Upper lobe of left lung (tissue), 6 donors: ENCODE measurements at regions not wholly inside any gene's neighbourhood (a gene's known extent, or its start where the extent isn't known, plus 50 kb on each side); places are given as distances from the start of the nearest gene placed in this dataset.
A peak's percentile ranks its signal among the peaks of the same experiment; 100 is the strongest.

Source experiments
- ATAC-seq, 2 donors: fragments of 200-7000 bp; cut with Tn5 transposase; one replicate each; pipeline ENCODE4 v1.9.1; 2022; ENCODE audit warnings: mild to moderate bottlenecking in 2 of 2, moderate library complexity in 2 of 2; ENCODE audit not compliant: low FRiP score in 2 of 2
- DNase-seq, 2 donors: peaks; one replicate each; pipeline ENCODE4 v3.0.0-alpha.2; 2019 to 2020
- H3K27ac ChIP-seq, 4 donors: fragments of 200-600 bp; sonication (generic); one replicate each; pipeline ENCODE4 v1.5.1; 2016 to 2019
- H3K27me3 ChIP-seq, 4 donors: fragments of 200-600 bp; sonication (generic); one replicate each; pipeline ENCODE4 v1.5.1; 2017 to 2019
- H3K36me3 ChIP-seq, 4 donors: fragments of 200-600 bp; sonication (generic); one replicate each; pipeline ENCODE4 v1.5.1; 2016 to 2019
- H3K4me1 ChIP-seq, 4 donors: fragments of 200-600 bp; sonication (generic); one replicate each; pipeline ENCODE4 v1.5.1; 2018 to 2019
- H3K4me3 ChIP-seq, 4 donors: fragments of 200-600 bp; sonication (generic); one replicate each; pipeline ENCODE4 v1.5.1; 2017 to 2019; ENCODE audit warnings: mild to moderate bottlenecking in 2 of 4, moderate library complexity in 1 of 4
- H3K9me3 ChIP-seq, 4 donors: fragments of 200-600 bp; sonication (generic); one replicate each; pipeline ENCODE4 v1.5.1; 2018 to 2019
- CTCF ChIP-seq, 6 experiments: fragments of 450-650 bp in 4 of 6; fragments of 200-600 bp in 2 of 6; sonication (generic) in 2 of 6; IDR thresholded peaks; one replicate each; pipeline ENCODE4 v1.5.1; 2016 to 2019; ENCODE audit warnings: antibody characterized with exemption in 6 of 6
- EP300 ChIP-seq, 4 donors: sonication (generic); formaldehyde crosslinking; IDR thresholded peaks; one replicate each; pipeline ENCODE4 v1.5.1; 2017; ENCODE audit warnings: antibody characterized with exemption in 4 of 4, control low read depth in 2 of 4
- POLR2A ChIP-seq, 4 donors: fragments of 450-650 bp; IDR thresholded peaks; one replicate each; pipeline ENCODE4 v1.5.1; 2016 to 2017; ENCODE audit warnings: antibody characterized with exemption in 4 of 4, mild to moderate bottlenecking in 2 of 4
- POLR2AphosphoS5 ChIP-seq, 2 donors: sonication (generic); formaldehyde crosslinking; IDR thresholded peaks; one replicate each; pipeline ENCODE4 v1.5.1; 2017; ENCODE audit warnings: antibody characterized with exemption in 2 of 2
- WGBS, 2 donors: methylation state at CpG; one replicate each; pipeline ENCODE4 v1.1.5; 2017 to 2018; 5-methylcytosine and 5-hydroxymethylcytosine counted together
- donor health status: DM: no; HTN: no; CAD: no; lungs with moderate emphysema.
- donor health status: DM: no; HTN: yes; CAD: no; lungs with severe emphysema.

- Histone ChIP-seq H3K4me1 (no peaks in the 10 kb centered on the region), H3K27me3 (no peaks in the 10 kb centered on the region), H3K27ac (no peak overlapping the region), H3K9me3 (no peaks in the 10 kb centered on the region), H3K36me3 (no peaks in the 10 kb centered on the region), H3K4me3 (no peak overlapping the region)
- DNase-seq (peak in 1 of 2 donors; percentile 60), ATAC-seq (no peak)
- 91 to 92% methylated on average over 10 to 20 of the region's 20 CpGs for WGBS, 2 donors
- TF ChIP-seq POLR2A (IDR thresholded peaks at IDR 0.05): no peak
- TF ChIP-seq EP300 (IDR thresholded peaks at IDR 0.05): no peak
Measured at GRCh38 chr2:10217489-10218435, 84.9 kb upstream of the HPCAL1 start.

GRCh38 chr2:10220045-10220901 lies 82.4 kb upstream of the HPCAL1 start:
- Histone ChIP-seq H3K27me3 (no peaks in the 10 kb centered on the region), H3K27ac (no peak overlapping the region), H3K36me3 (no peaks in the 10 kb centered on the region), H3K4me1 (no peaks in the 10 kb centered on the region), H3K9me3 (no peaks in the 10 kb centered on the region), H3K4me3 (no peak overlapping the region)
- WGBS, 2 donors: 84 to 92% methylated on average over 26 of the region's 26 CpGs
- no peak for TF ChIP-seq CTCF (IDR thresholded peaks at IDR 0.05)
- TF ChIP-seq POLR2AphosphoS5 (IDR thresholded peaks at IDR 0.05): no peak
- TF ChIP-seq EP300 (IDR thresholded peaks at IDR 0.05): no peak
- no peak for TF ChIP-seq POLR2A (IDR thresholded peaks at IDR 0.05)
- no peak for DNase-seq
- ATAC-seq: no peak

GRCh38 chr2:10220902-10221391 lies 81.8 kb upstream of the HPCAL1 start:
- Histone ChIP-seq H3K4me3 (no peak overlapping the region), H3K27me3 (no peaks in the 10 kb centered on the region), H3K36me3 (no peaks in the 10 kb centered on the region), H3K27ac (no peak overlapping the region), H3K9me3 (no peaks in the 10 kb centered on the region), H3K4me1 (no peaks in the 10 kb centered on the region)
- no peak for ATAC-seq
- 76 to 84% methylated on average over 8 to 9 of the region's 9 CpGs for WGBS, 2 donors
- TF ChIP-seq EP300 (IDR thresholded peaks at IDR 0.05): no peak
- no peak for TF ChIP-seq POLR2AphosphoS5 (IDR thresholded peaks at IDR 0.05)
- no peak for TF ChIP-seq CTCF (IDR thresholded peaks at IDR 0.05)
- TF ChIP-seq POLR2A (IDR thresholded peaks at IDR 0.05): no peak
- no peak for DNase-seq

- Histone ChIP-seq H3K4me1 (no peaks in the 10 kb centered on the region), H3K27me3 (no peaks in the 10 kb centered on the region), H3K27ac (no peak overlapping the region), H3K4me3 (no peak overlapping the region), H3K36me3 (no peaks in the 10 kb centered on the region), H3K9me3 (no peaks in the 10 kb centered on the region)
- ATAC-seq (no peak), DNase-seq (no peak)
- TF ChIP-seq EP300 (IDR thresholded peaks at IDR 0.05): no peak
- TF ChIP-seq POLR2AphosphoS5 (IDR thresholded peaks at IDR 0.05): no peak
- TF ChIP-seq CTCF (IDR thresholded peaks at IDR 0.05): no peak
- TF ChIP-seq POLR2A (IDR thresholded peaks at IDR 0.05): no peak
- WGBS, 2 donors: 78 to 80% methylated on average over 7 to 11 of the region's 11 CpGs
Measured at GRCh38 chr2:10221443-10221842, 81.3 kb upstream of the HPCAL1 start.
